ENCODE measurements at regions not wholly inside any gene's neighbourhood (a gene's known extent, or its start where the extent isn't known, plus 50 kb on each side); places are given as distances from the start of the nearest gene placed in this dataset.

DNA sequence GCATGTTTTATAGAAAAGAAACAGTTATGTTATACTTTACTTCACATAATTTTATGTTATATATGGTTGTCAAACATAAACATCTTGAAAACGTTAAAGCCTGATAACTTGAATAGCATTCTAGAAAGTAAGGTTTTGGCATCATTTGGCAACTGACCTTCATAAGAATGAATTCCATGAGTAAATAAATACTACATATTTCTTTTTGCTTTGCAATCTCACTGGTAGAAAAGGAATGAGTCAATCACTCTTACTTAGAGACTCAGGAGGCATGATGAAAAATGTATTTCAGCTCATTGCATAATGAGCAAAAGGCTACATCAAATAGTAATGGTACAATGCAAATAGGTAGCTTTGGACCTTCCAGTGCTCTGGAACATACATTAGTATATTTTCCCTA lies 1381.9 kb downstream of the EFNB2 start:
- CTCF ChIA-PET (ENCODE audit: partially characterized antibody), result interaction anchor here (0.6 kb wide), 1 partner anchor 155 kb away, joined by 3 read pairs; no protein-coding TSS in a partner anchor
- no peak for TF ChIP-seq PHF8 (conservative IDR thresholded peaks at IDR 0.05; ENCODE audit: low read depth, low read length)
- no peak for TF ChIP-seq HDAC6 (IDR thresholded peaks at IDR 0.05; ENCODE audit: low read depth, low read length)
- no peak for TF ChIP-seq MAFK (IDR thresholded peaks at IDR 0.05; ENCODE audit: low read depth, low read length)
- TF ChIP-seq FOSL1 (IDR thresholded peaks at IDR 0.05; ENCODE audit: insufficient read depth, low read depth, low read length), result no peak
- TF ChIP-seq NANOG (IDR thresholded peaks at IDR 0.05; ENCODE audit: insufficient read depth, low read depth, low read length, poor library complexity, severe bottlenecking), result no peak
- TF ChIP-seq MAX (IDR thresholded peaks at IDR 0.05), result no peak
- no peak for TF ChIP-seq POU5F1 (IDR thresholded peaks at IDR 0.05; ENCODE audit: low read depth, low read length)
- no peak for TF ChIP-seq TAF1 (IDR thresholded peaks at IDR 0.05; ENCODE audit: low read depth, low read length)
- no peak for TF ChIP-seq USF2 (IDR thresholded peaks at IDR 0.05; ENCODE audit: low read length)
- TF ChIP-seq BACH1 (IDR thresholded peaks at IDR 0.05; ENCODE audit: low read length), result no peak
- TF ChIP-seq TEAD4 (IDR thresholded peaks at IDR 0.05; ENCODE audit: low read depth, low read length), result no peak
- TF ChIP-seq SAP30 (IDR thresholded peaks at IDR 0.05; ENCODE audit: insufficient read depth, insufficient replicate concordance, low read length), result no peak
- no peak for TF ChIP-seq GABPA (IDR thresholded peaks at IDR 0.05; ENCODE audit: borderline replicate concordance, insufficient read depth, low read length)
- TF ChIP-seq ASH2L (IDR thresholded peaks at IDR 0.05; ENCODE audit: low read length), result no peak

More for the DNA sequence above, 1381.9 kb downstream of the EFNB2 start:
- Histone ChIP-seq H3K14ac (ENCODE audit: insufficient read length) (no peak overlapping the region), H2BK15ac (ENCODE audit: low read length) (no peak overlapping the region), H2AFZ (ENCODE audit: low read length) (no peak overlapping the region), H3K4ac (replicated peaks; ENCODE audit: insufficient read length, low read depth, low read length) (no peak overlapping the region), H3K9me3 (ENCODE audit: insufficient read depth in 2 of 2, low read depth in 1 of 2, low read length in 1 of 2) (no peaks in the 10 kb centered on the region), H3K79me2 (ENCODE audit: control insufficient read depth in 1 of 2, insufficient read depth in 2 of 2, low read length in 2 of 2) (no peaks in the 10 kb centered on the region), H3K23me2 (ENCODE audit: low read depth, low read length) (no peaks in the 10 kb centered on the region), H2AK5ac (ENCODE audit: low read depth, low read length) (no peak overlapping the region), H3K56ac (replicated peaks; ENCODE audit: insufficient read length, low read depth, low read length) (no peak overlapping the region), H4K20me1 (replicated peaks in 1 of 2; ENCODE audit: control insufficient read depth in 1 of 2, insufficient read depth in 2 of 2, low read length in 2 of 2) (no peaks in the 10 kb centered on the region), H4K91ac (replicated peaks; ENCODE audit: insufficient read length, low read length) (no peak overlapping the region), H3K36me3 (ENCODE audit: control insufficient read depth in 2 of 4, insufficient read depth in 4 of 4, low read length in 3 of 4) (no peaks in the 10 kb centered on the region), H3K27ac (ENCODE audit: low read depth, low read length) (no peak overlapping the region), H3K4me3 (ENCODE audit: extremely low read depth in 1 of 4, insufficient read depth in 2 of 4, low read depth in 3 of 4, low read length in 4 of 4) (no peak overlapping the region), H3K4me1 (replicated peaks in 1 of 4; ENCODE audit: control insufficient read depth in 3 of 4, insufficient read depth in 4 of 4, low read length in 3 of 4) (no peaks in the 10 kb centered on the region), H2BK20ac (ENCODE audit: low read length) (no peak overlapping the region), H2BK12ac (ENCODE audit: low read depth, low read length) (no peak overlapping the region), H3K79me1 (ENCODE audit: low read depth, low read length) (no peaks in the 10 kb centered on the region), H3K4me2 (ENCODE audit: insufficient read depth in 1 of 2, low read depth in 2 of 2, low read length in 2 of 2) (no peak overlapping the region), H2BK5ac (ENCODE audit: low read depth, low read length) (no peak overlapping the region), H3K23ac (ENCODE audit: insufficient read length) (no peak overlapping the region), H4K5ac (ENCODE audit: insufficient read length, low read depth, low read length) (no peak overlapping the region), H4K8ac (ENCODE audit: extremely low read depth, insufficient read depth, low read length) (no peak overlapping the region), H3K9ac (replicated peaks in 1 of 4; ENCODE audit: extremely low read depth in 1 of 4, low read depth in 3 of 4, low read length in 3 of 4) (no peak overlapping the region), H3K27me3 (replicated peaks in 1 of 4; ENCODE audit: control insufficient read depth in 3 of 4, extremely low read depth in 1 of 4, insufficient read depth in 3 of 4, low read length in 3 of 4) (no peaks in the 10 kb centered on the region), H3K18ac (ENCODE audit: extremely low read depth, low read length) (no peak overlapping the region), H2BK120ac (replicated peaks; ENCODE audit: low read depth, low read length) (no peak overlapping the region)
- DNase-seq (ENCODE audit: low read depth in 1 of 2, low spot score in 2 of 2) (no peak), FAIRE-seq (no peak)
- POLR2A ChIA-PET (ENCODE audit: partially characterized antibody), result no interaction called here
- WGBS, 2 experiments (ENCODE audit: extremely low coverage in 1 of 2, insufficient coverage in 1 of 2, insufficient read length in 1 of 2, insufficient replicate concordance in 2 of 2, low coverage in 1 of 2, low lambda C conversion rate in 2 of 2, missing lambda C conversion rate in 1 of 2), result 95% methylated on average over 1 of the region's 1 CpG; no CpG with 5 or more reads in 1 of the 2 experiments
